C4-2B (cell line): ENCODE measurements at regions not wholly inside any gene's neighbourhood (a gene's known extent, or its start where the extent isn't known, plus 50 kb on each side); places are given as distances from the start of the nearest gene placed in this dataset.

ENCODE experiments used
- ZFX ChIP-seq: fragments of 450-650 bp; IDR thresholded peaks from 2 replicates; pipeline ENCODE4 v1.6.1; 2017
- TF ChIP-seq, protein P1 (sequence below): fragments of 450-650 bp; conservative IDR thresholded peaks from 2 replicates; pipeline ENCODE4 v1.5.1; 2017; ENCODE audit warnings: mild to moderate bottlenecking

DNA sequence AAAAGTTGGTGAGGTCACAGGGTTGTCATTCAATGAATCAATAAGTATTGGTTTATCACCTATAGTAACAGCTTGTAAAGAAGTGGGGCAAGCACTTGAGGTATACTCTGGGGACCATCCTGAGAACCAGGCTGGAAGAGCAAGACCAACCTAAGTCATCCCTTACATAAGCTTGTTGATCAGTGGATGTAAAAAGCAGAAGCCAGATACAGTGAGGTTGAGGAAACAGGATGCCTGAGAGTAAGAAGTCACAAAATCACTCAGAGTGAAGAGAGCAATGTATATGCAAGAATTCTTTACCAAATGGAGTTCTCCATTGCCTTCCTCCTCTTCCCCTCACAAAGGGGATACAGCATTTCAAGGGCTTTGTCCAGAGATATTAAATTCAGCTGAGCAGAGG, 76.3 kb upstream of the PACRGL start:
- TF ChIP-seq, protein P1, sequence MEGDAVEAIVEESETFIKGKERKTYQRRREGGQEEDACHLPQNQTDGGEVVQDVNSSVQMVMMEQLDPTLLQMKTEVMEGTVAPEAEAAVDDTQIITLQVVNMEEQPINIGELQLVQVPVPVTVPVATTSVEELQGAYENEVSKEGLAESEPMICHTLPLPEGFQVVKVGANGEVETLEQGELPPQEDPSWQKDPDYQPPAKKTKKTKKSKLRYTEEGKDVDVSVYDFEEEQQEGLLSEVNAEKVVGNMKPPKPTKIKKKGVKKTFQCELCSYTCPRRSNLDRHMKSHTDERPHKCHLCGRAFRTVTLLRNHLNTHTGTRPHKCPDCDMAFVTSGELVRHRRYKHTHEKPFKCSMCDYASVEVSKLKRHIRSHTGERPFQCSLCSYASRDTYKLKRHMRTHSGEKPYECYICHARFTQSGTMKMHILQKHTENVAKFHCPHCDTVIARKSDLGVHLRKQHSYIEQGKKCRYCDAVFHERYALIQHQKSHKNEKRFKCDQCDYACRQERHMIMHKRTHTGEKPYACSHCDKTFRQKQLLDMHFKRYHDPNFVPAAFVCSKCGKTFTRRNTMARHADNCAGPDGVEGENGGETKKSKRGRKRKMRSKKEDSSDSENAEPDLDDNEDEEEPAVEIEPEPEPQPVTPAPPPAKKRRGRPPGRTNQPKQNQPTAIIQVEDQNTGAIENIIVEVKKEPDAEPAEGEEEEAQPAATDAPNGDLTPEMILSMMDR = no peak
- TF ChIP-seq ZFX = no peak
